Thyroid gland (tissue), 4 donors: ENCODE measurements at regions not wholly inside any gene's neighbourhood (a gene's known extent, or its start where the extent isn't known, plus 50 kb on each side); places are given as distances from the start of the nearest gene placed in this dataset.
"Not testable (repeated sequence)": the region's sequence is repeated elsewhere in the genome, so short reads cannot be mapped to it uniquely, and the experiment has no call there.

Source experiments
- DNase-seq, 2 donors: peaks; one replicate each; pipeline ENCODE4 v3.0.0-alpha.2; 2019
- H3K27ac ChIP-seq, 3 donors: fragments of 200-600 bp; sonication (generic); 1 replicate in 2 of 3; 2 replicates in 1 of 3; pipeline ENCODE4 v1.5.1; 2016 to 2019; ENCODE audit warnings: mild to moderate bottlenecking in 1 of 3, moderate library complexity in 1 of 3
- H3K27me3 ChIP-seq: fragments of 200-600 bp; sonication (generic); one replicate; pipeline ENCODE4 v1.5.1; 2019
- H3K36me3 ChIP-seq, 2 donors: fragments of 200-600 bp; sonication (generic); one replicate each; pipeline ENCODE4 v1.5.1; 2016 to 2019
- H3K4me1 ChIP-seq, 2 donors: fragments of 200-600 bp; sonication (generic); one replicate each; pipeline ENCODE4 v1.5.1; 2017 to 2019
- H3K4me3 ChIP-seq, 3 donors: fragments of 200-600 bp; sonication (generic); replicated peaks in 1 of 3; 1 replicate in 2 of 3; 2 replicates in 1 of 3; pipeline ENCODE4 v1.5.1; 2016; ENCODE audit warnings: mild to moderate bottlenecking in 1 of 3
- H3K9me3 ChIP-seq: fragments of 200-600 bp; sonication (generic); one replicate; pipeline ENCODE4 v1.5.1; 2017
- CTCF ChIP-seq, 6 experiments: fragments of 200-600 bp in 3 of 6; fragments of 450-650 bp in 3 of 6; sonication (generic) in 3 of 6; IDR thresholded peaks; one replicate each; pipeline ENCODE4 v1.5.1; 2016 to 2019; ENCODE audit warnings: antibody characterized with exemption in 6 of 6, mild to moderate bottlenecking in 2 of 6, inconsistent platforms in 1 of 6, moderate library complexity in 1 of 6
- POLR2A ChIP-seq, 2 donors: fragments of 450-650 bp; IDR thresholded peaks; one replicate each; pipeline ENCODE4 v1.6.1; 2017; ENCODE audit warnings: antibody characterized with exemption in 2 of 2, mild to moderate bottlenecking in 2 of 2, moderate library complexity in 1 of 2
- WGBS, 2 donors: methylation state at CpG; one replicate each; pipeline ENCODE4 v1.1.5; 2017; 5-methylcytosine and 5-hydroxymethylcytosine counted together
- intact Hi-C: fragments of 100-400 bp; cut with DNase I; formaldehyde crosslinking; loops from one replicate; pipeline ENCODE4 v1.15.1; 2023

- intact Hi-C loops, result no loop called here
- H3K4me3 ChIP-seq, result no peak overlapping the region
- H3K4me1 ChIP-seq, result no peaks in the 10 kb centered on the region
- H3K27me3 ChIP-seq, result no peaks in the 10 kb centered on the region
- H3K36me3 ChIP-seq, result no peaks in the 10 kb centered on the region
- no peak for DNase-seq
- no peaks in the 10 kb centered on the region for H3K9me3 ChIP-seq
- H3K27ac ChIP-seq, result no peak overlapping the region
- TF ChIP-seq POLR2A (IDR thresholded peaks at IDR 0.05) (no peak), CTCF (IDR thresholded peaks at IDR 0.05) (no peak)
These were observed 733.0 kb upstream of the ZWINT start for GRCh38 chr10:57094083-57094482.

GRCh38 chr10:57053530-57053929 is 692.5 kb upstream of the ZWINT start:
- no peak for TF ChIP-seq CTCF (IDR thresholded peaks at IDR 0.05)
- TF ChIP-seq POLR2A (IDR thresholded peaks at IDR 0.05), result no peak
- Histone ChIP-seq H3K4me3 (no peak overlapping the region), H3K27ac (no peak overlapping the region), H3K9me3 (no peaks in the 10 kb centered on the region), H3K36me3 (no peaks in the 10 kb centered on the region), H3K4me1 (no peaks in the 10 kb centered on the region), H3K27me3 (no peaks in the 10 kb centered on the region)
- intact Hi-C loops, result no loop called here
- no peak for DNase-seq
- WGBS, 2 donors, result 82 to 88% methylated on average over 6 of the region's 6 CpGs

GRCh38 chr10:57049096-57049495 is 688.0 kb upstream of the ZWINT start:
- Histone ChIP-seq H3K4me3 (no peak overlapping the region), H3K27me3 (no peaks in the 10 kb centered on the region), H3K9me3 (no peaks in the 10 kb centered on the region), H3K27ac (no peak overlapping the region), H3K4me1 (no peaks in the 10 kb centered on the region), H3K36me3 (no peaks in the 10 kb centered on the region)
- WGBS, 2 donors, result 44 to 53% methylated on average over 2 of the region's 2 CpGs
- intact Hi-C loops, result no loop called here
- no peak for TF ChIP-seq POLR2A (IDR thresholded peaks at IDR 0.05)
- no peak for DNase-seq

- 87 to 92% methylated on average over 2 of the region's 2 CpGs for WGBS, 2 donors
- H3K27ac ChIP-seq, result no peak overlapping the region
- H3K36me3 ChIP-seq, result no peaks in the 10 kb centered on the region
- DNase-seq, result no peak
- intact Hi-C loops, result no loop called here
- H3K27me3 ChIP-seq, result no peaks in the 10 kb centered on the region
- no peaks in the 10 kb centered on the region for H3K4me1 ChIP-seq
- H3K4me3 ChIP-seq, result no peak overlapping the region
- TF ChIP-seq POLR2A (IDR thresholded peaks at IDR 0.05), result no peak
- H3K9me3 ChIP-seq, result no peaks in the 10 kb centered on the region
These were observed 677.5 kb upstream of the ZWINT start for GRCh38 chr10:57038531-57038930.

- intact Hi-C loops, result no loop called here
- TF ChIP-seq CTCF (IDR thresholded peaks at IDR 0.05) (no peak), POLR2A (IDR thresholded peaks at IDR 0.05) (no peak)
- Histone ChIP-seq H3K4me3 (no peak overlapping the region), H3K27me3 (no peaks in the 10 kb centered on the region), H3K36me3 (no peaks in the 10 kb centered on the region), H3K4me1 (no peaks in the 10 kb centered on the region), H3K27ac (no peak overlapping the region), H3K9me3 (no peaks in the 10 kb centered on the region)
- DNase-seq, result no peak
- 88 to 90% methylated on average over 2 of the region's 2 CpGs for WGBS, 2 donors
These were observed 674.3 kb upstream of the ZWINT start for GRCh38 chr10:57035310-57035709.

GRCh38 chr10:57032301-57032700 is 671.2 kb upstream of the ZWINT start:
- H3K4me1 ChIP-seq, H3K36me3 ChIP-seq, H3K9me3 ChIP-seq, intact Hi-C loops, H3K4me3 ChIP-seq, H3K27ac ChIP-seq, H3K27me3 ChIP-seq, DNase-seq: not testable (repeated sequence)
- 85 to 86% methylated on average over 4 to 5 of the region's 5 CpGs for WGBS, 2 donors

GRCh38 chr10:57031346-57031745 is 670.3 kb upstream of the ZWINT start:
- no peaks in the 10 kb centered on the region for H3K36me3 ChIP-seq
- no peak overlapping the region for H3K27ac ChIP-seq
- no peak overlapping the region for H3K4me3 ChIP-seq
- H3K9me3 ChIP-seq, result no peaks in the 10 kb centered on the region
- DNase-seq, result no peak
- H3K4me1 ChIP-seq, result no peaks in the 10 kb centered on the region
- TF ChIP-seq CTCF (IDR thresholded peaks at IDR 0.05) (no peak), POLR2A (IDR thresholded peaks at IDR 0.05) (no peak)
- 91 to 95% methylated on average over 4 of the region's 4 CpGs for WGBS, 2 donors
- no peaks in the 10 kb centered on the region for H3K27me3 ChIP-seq
- intact Hi-C loops, result no loop called here
